Fibroblast of lung (primary cell): ENCODE measurements at regions not wholly inside any gene's neighbourhood (a gene's known extent, or its start where the extent isn't known, plus 50 kb on each side); places are given as distances from the start of the nearest gene placed in this dataset.

ENCODE experiments used
- EZH2 ChIP-seq: IDR thresholded peaks from 2 replicates; pipeline ENCODE4 v1.5.1; 2012; ENCODE audit warnings: low read length, control low read depth, mild to moderate bottlenecking; ENCODE audit errors: missing control alignments
- TF ChIP-seq, protein P1 (sequence below), 2 donors: IDR thresholded peaks in 1 of 2; conservative IDR thresholded peaks in 1 of 2; 1 replicate in 1 of 2; 2 replicates in 1 of 2; pipeline ENCODE4 v1.5.1; 2011 to 2012; ENCODE audit warnings: low read length in 2 of 2, control low read depth in 1 of 2, inconsistent platforms in 1 of 2, low read depth in 1 of 2, mild to moderate bottlenecking in 1 of 2

DNA sequence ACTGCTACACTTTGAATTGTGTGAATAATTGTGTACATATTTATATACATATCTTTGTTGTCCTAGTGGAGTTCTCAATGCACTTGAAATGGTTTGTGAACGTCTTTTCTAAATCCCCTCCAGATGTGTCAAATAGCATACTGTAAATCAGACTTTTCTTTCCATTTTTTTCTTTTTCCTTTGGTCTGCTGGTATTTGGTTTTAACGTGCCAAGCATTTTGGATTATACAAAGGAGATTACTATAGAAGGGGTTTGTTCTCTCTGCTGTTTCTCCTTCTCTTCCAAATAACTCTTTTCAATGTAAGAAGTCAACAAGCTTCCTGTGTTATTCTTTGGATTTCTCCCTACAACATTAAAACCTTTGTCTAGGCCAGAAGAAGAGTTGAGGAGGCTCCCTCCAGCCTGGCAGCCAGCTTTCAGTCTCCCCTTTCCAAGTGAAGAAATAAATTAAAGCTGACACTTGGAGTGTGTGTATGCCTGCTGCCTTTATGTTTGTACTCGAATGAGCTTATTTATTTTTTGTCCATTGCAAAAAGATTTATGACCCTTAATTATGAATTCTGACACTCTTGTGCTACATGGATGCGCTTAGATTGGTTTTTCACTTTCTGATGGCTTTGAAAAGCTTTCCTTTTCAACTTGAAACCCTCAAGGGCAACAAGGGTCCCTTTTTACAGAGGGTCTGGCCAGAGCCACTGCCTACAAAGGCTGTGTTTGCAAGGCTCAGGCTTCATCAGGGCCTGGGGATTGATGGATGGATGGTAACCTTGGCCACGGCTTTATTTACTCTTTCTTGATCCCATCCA lies 107.8 kb downstream of the RAB18 start:
- TF ChIP-seq, protein P1, sequence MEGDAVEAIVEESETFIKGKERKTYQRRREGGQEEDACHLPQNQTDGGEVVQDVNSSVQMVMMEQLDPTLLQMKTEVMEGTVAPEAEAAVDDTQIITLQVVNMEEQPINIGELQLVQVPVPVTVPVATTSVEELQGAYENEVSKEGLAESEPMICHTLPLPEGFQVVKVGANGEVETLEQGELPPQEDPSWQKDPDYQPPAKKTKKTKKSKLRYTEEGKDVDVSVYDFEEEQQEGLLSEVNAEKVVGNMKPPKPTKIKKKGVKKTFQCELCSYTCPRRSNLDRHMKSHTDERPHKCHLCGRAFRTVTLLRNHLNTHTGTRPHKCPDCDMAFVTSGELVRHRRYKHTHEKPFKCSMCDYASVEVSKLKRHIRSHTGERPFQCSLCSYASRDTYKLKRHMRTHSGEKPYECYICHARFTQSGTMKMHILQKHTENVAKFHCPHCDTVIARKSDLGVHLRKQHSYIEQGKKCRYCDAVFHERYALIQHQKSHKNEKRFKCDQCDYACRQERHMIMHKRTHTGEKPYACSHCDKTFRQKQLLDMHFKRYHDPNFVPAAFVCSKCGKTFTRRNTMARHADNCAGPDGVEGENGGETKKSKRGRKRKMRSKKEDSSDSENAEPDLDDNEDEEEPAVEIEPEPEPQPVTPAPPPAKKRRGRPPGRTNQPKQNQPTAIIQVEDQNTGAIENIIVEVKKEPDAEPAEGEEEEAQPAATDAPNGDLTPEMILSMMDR (conservative IDR thresholded peaks at IDR 0.05 in 1 of 2, IDR thresholded peaks at IDR 0.05 in 1 of 2; ENCODE audit: low read depth in 1 of 2, low read length in 2 of 2), result no peak
- TF ChIP-seq EZH2, result no peak
